ENCODE measurements at regions not wholly inside any gene's neighbourhood (a gene's known extent, or its start where the extent isn't known, plus 50 kb on each side); places are given as distances from the start of the nearest gene placed in this dataset.

GRCh38 chr11:109745996-109746625, 324.1 kb downstream of the C11orf87 start:
- ChIA-PET POLR2A (no interaction called here), CTCF (no interaction called here)
- no TSS peak for BruUV-seq (replicated peaks)
- intact Hi-C loops (cut with micrococcal nuclease) = no loop called here
- no peak overlapping the region for H3K27ac Mint-ChIP-seq (ENCODE audit: low read depth, unreplicated experiment)
- no peak overlapping the region for H3K4me3 Mint-ChIP-seq (ENCODE audit: unreplicated experiment)
- no peak for TF ChIP-seq CTCF (IDR thresholded peaks at IDR 0.05; ENCODE audit: unreplicated experiment)
- no peaks in the 10 kb centered on the region for H3K36me3 Mint-ChIP-seq (ENCODE audit: insufficient read depth, unreplicated experiment)
- H3K4me1 Mint-ChIP-seq (ENCODE audit: insufficient read depth, unreplicated experiment) = peaks cover 9% of the 10 kb centered on the region
- DNase-seq (ENCODE audit: unreplicated experiment) = no peak
- H3K27me3 Mint-ChIP-seq (ENCODE audit: insufficient read depth, unreplicated experiment) = no peaks in the 10 kb centered on the region
- H3K9me3 Mint-ChIP-seq (ENCODE audit: unreplicated experiment) = no peaks in the 10 kb centered on the region

- Mint-ChIP-seq H3K9me3 (ENCODE audit: unreplicated experiment) (no peaks in the 10 kb centered on the region), H3K4me1 (ENCODE audit: insufficient read depth, unreplicated experiment) (peaks cover 9% of the 10 kb centered on the region), H3K27me3 (ENCODE audit: insufficient read depth, unreplicated experiment) (no peaks in the 10 kb centered on the region), H3K27ac (ENCODE audit: low read depth, unreplicated experiment) (no peak overlapping the region), H3K36me3 (ENCODE audit: insufficient read depth, unreplicated experiment) (no peaks in the 10 kb centered on the region), H3K4me3 (ENCODE audit: unreplicated experiment) (no peak overlapping the region)
- POLR2A ChIA-PET = interaction anchor here (0.6 to 0.9 kb wide), 2 partner anchors 11 to 1042 kb away, joined by 3 read pairs; no protein-coding TSS in a partner anchor
- CTCF ChIA-PET = interaction anchor here (0.5 to 1.7 kb wide), 2 partner anchors 9 to 14 kb away, joined by 3 to 6 read pairs; no protein-coding TSS in a partner anchor
- BruUV-seq (replicated peaks) = no TSS peak
- no peak for TF ChIP-seq CTCF (IDR thresholded peaks at IDR 0.05; ENCODE audit: unreplicated experiment)
- intact Hi-C loops (cut with micrococcal nuclease) = no loop called here
- peak; percentile 45 for DNase-seq (ENCODE audit: unreplicated experiment)
Observed at GRCh38 chr11:109747839-109748238, 325.8 kb downstream of the C11orf87 start.

- Mint-ChIP-seq H3K36me3 (ENCODE audit: insufficient read depth, unreplicated experiment) (no peaks in the 10 kb centered on the region), H3K4me3 (ENCODE audit: unreplicated experiment) (no peak overlapping the region), H3K4me1 (ENCODE audit: insufficient read depth, unreplicated experiment) (peaks cover 9% of the 10 kb centered on the region), H3K27me3 (ENCODE audit: insufficient read depth, unreplicated experiment) (no peaks in the 10 kb centered on the region), H3K27ac (ENCODE audit: low read depth, unreplicated experiment) (no peak overlapping the region), H3K9me3 (ENCODE audit: unreplicated experiment) (no peaks in the 10 kb centered on the region)
- TF ChIP-seq CTCF (IDR thresholded peaks at IDR 0.05; ENCODE audit: unreplicated experiment) = no peak
- DNase-seq (ENCODE audit: unreplicated experiment) = no peak
- intact Hi-C loops (cut with micrococcal nuclease) = no loop called here
- ChIA-PET CTCF (interaction anchor here (1.1 to 1.6 kb wide), 2 partner anchors 12 to 15 kb away, joined by 3 to 4 read pairs; no protein-coding TSS in a partner anchor), POLR2A (no interaction called here)
- no TSS peak for BruUV-seq (replicated peaks)
Observed at GRCh38 chr11:109749476-109749875, 327.5 kb downstream of the C11orf87 start.

GRCh38 chr11:109750964-109751363, 329.0 kb downstream of the C11orf87 start:
- BruUV-seq (replicated peaks) = no TSS peak
- intact Hi-C loops (cut with micrococcal nuclease) = no loop called here
- no peak for TF ChIP-seq CTCF (IDR thresholded peaks at IDR 0.05; ENCODE audit: unreplicated experiment)
- no peaks in the 10 kb centered on the region for H3K27me3 Mint-ChIP-seq (ENCODE audit: insufficient read depth, unreplicated experiment)
- no peaks in the 10 kb centered on the region for H3K36me3 Mint-ChIP-seq (ENCODE audit: insufficient read depth, unreplicated experiment)
- H3K9me3 Mint-ChIP-seq (ENCODE audit: unreplicated experiment) = no peaks in the 10 kb centered on the region
- CTCF ChIA-PET = no interaction called here
- DNase-seq (ENCODE audit: unreplicated experiment) = no peak
- peaks cover 9% of the 10 kb centered on the region for H3K4me1 Mint-ChIP-seq (ENCODE audit: insufficient read depth, unreplicated experiment)
- H3K27ac Mint-ChIP-seq (ENCODE audit: low read depth, unreplicated experiment) = no peak overlapping the region
- POLR2A ChIA-PET = no interaction called here
- no peak overlapping the region for H3K4me3 Mint-ChIP-seq (ENCODE audit: unreplicated experiment)
